ENCODE measurements at regions not wholly inside any gene's neighbourhood (a gene's known extent, or its start where the extent isn't known, plus 50 kb on each side); places are given as distances from the start of the nearest gene placed in this dataset.
"Not testable (repeated sequence)": the region's sequence is repeated elsewhere in the genome, so short reads cannot be mapped to it uniquely, and the experiment has no call there.

DNA sequence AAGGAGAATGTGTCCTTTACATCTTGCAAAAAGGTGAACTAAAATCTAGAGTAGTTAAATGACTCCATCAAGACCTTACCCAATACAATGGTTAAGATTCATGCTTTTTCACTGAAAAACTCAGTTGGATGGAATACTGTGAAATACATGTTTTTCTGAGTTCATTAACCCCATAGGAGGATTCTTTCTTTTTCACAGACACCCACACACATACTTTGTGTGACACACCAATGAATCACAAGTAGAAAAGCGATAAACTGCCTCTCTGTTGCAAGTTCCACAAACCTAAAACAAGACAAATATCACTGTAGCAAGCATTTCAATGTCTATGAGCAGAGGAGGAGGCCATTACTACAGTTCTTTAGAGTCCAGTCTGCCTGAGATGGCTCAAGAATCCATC is 258.8 kb upstream of the CDH5 start:
- no peaks in the 10 kb centered on the region for H3K4me1 ChIP-seq (ENCODE audit: control insufficient read depth, low read depth, low read length)
- no peak overlapping the region for H3K27ac ChIP-seq (ENCODE audit: low read length)
- H3K4me3 ChIP-seq (ENCODE audit: low read length) = no peak overlapping the region
- no peaks in the 10 kb centered on the region for H3K36me3 ChIP-seq (ENCODE audit: control insufficient read depth, low read depth, low read length)
- no peak overlapping the region for H3K9ac ChIP-seq (ENCODE audit: low read length)
- no peaks in the 10 kb centered on the region for H3K27me3 ChIP-seq (ENCODE audit: control insufficient read depth, insufficient read depth, low read length)
- no peaks in the 10 kb centered on the region for H3K9me3 ChIP-seq (ENCODE audit: control insufficient read depth, low read depth, low read length)

DNA sequence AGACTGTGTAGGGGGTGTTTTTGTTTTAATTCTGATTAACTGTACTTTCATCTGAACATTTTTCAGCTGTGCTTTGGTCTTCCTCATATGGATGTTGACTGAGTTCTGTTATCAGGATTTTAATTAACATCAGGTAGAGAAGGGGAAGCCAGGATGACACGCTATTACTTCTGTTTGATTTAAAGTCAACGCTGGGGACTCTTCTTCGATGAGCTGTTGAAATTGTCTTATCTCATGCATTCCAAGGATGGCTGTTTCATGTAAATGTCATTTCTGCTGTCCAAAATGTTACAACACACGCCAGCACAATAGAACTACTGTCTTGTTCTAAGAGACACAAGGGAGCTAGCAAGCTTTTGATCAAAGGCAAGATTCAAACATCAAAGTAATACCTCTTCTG is 263.3 kb upstream of the CDH5 start:
- no peaks in the 10 kb centered on the region for H3K9me3 ChIP-seq (ENCODE audit: control insufficient read depth, low read depth, low read length)
- no peak overlapping the region for H3K27ac ChIP-seq (ENCODE audit: low read length)
- no peaks in the 10 kb centered on the region for H3K4me1 ChIP-seq (ENCODE audit: control insufficient read depth, low read depth, low read length)
- H3K27me3 ChIP-seq (ENCODE audit: control insufficient read depth, insufficient read depth, low read length) = no peaks in the 10 kb centered on the region
- H3K36me3 ChIP-seq (ENCODE audit: control insufficient read depth, low read depth, low read length) = no peaks in the 10 kb centered on the region
- H3K4me3 ChIP-seq (ENCODE audit: low read length) = no peak overlapping the region
- no peak overlapping the region for H3K9ac ChIP-seq (ENCODE audit: low read length)

DNA sequence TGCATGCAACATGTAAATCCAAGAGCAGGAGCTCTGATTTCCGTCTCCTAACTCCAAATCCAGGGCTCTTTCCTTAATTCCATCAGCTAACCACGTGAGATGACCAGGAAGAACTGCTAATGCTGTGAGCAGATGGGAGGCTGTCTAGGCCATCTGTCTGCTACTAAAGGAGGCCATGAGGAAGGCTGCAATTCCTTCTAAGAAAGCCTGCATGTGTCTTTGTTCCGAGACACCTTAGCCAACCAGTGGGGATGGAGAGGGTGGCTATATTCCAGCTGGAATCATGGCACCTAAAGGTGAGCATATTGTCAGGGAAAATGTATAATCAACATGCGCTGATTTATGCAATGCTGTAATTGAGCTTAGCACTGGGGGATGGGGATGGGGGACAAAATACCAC is 267.2 kb upstream of the CDH5 start:
- Histone ChIP-seq H3K4me3 (ENCODE audit: low read length) (no peak overlapping the region), H3K27ac (ENCODE audit: low read length) (no peak overlapping the region), H3K27me3 (ENCODE audit: control insufficient read depth, insufficient read depth, low read length) (no peaks in the 10 kb centered on the region), H3K9me3 (ENCODE audit: control insufficient read depth, low read depth, low read length) (no peaks in the 10 kb centered on the region), H3K4me1 (ENCODE audit: control insufficient read depth, low read depth, low read length) (no peaks in the 10 kb centered on the region), H3K9ac (ENCODE audit: low read length) (no peak overlapping the region), H3K36me3 (ENCODE audit: control insufficient read depth, low read depth, low read length) (no peaks in the 10 kb centered on the region)

DNA sequence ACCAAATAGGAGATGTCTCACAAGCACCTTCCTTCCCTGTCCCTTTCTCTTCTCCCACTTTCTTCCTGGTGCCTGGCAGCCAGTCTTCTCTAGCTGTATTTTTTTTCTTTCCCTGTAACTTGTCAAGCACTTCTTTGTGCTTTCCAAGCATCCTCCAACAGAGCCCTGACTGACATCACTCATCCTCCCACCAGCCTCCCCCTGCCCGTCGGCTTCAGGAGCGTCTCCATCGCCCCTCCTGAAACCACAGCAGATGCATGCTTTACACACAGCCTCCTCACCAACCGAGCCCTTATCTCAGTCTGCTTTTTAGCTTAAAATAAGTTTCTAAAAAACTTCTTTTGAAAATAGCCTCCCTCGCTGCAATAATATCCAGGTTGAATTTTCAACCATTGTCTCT is 268.7 kb upstream of the CDH5 start:
- no peaks in the 10 kb centered on the region for H3K36me3 ChIP-seq (ENCODE audit: control insufficient read depth, low read depth, low read length)
- no peaks in the 10 kb centered on the region for H3K9me3 ChIP-seq (ENCODE audit: control insufficient read depth, low read depth, low read length)
- H3K27ac ChIP-seq (ENCODE audit: low read length) = no peak overlapping the region
- no peaks in the 10 kb centered on the region for H3K4me1 ChIP-seq (ENCODE audit: control insufficient read depth, low read depth, low read length)
- H3K9ac ChIP-seq (ENCODE audit: low read length) = no peak overlapping the region
- H3K27me3 ChIP-seq (ENCODE audit: control insufficient read depth, insufficient read depth, low read length) = no peaks in the 10 kb centered on the region
- H3K4me3 ChIP-seq (ENCODE audit: low read length) = no peak overlapping the region

DNA sequence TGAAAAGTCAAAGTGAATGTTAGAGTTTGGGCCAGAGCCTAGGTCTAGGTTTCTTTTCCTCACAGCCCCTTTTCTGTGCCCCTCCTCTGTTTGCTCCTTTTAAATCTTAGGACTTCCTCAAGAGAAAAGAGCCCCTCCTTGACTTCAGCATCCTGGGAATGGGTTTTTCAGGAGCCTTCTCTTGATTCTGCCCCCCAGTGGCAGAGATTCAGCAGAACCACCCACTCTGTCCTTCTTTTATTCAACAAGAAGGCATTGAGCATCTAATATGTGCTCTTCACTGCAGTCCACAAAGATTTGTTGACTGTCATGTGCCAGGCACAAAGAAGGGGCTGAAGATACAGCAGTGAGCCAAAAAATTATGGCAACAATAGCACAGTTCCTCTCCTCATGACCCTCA is 270.8 kb upstream of the CDH5 start:
- H3K36me3 ChIP-seq (ENCODE audit: control insufficient read depth, low read depth, low read length) = no peaks in the 10 kb centered on the region
- H3K27me3 ChIP-seq (ENCODE audit: control insufficient read depth, insufficient read depth, low read length) = no peaks in the 10 kb centered on the region
- no peak overlapping the region for H3K9ac ChIP-seq (ENCODE audit: low read length)
- H3K4me3 ChIP-seq (ENCODE audit: low read length) = no peak overlapping the region
- H3K27ac ChIP-seq (ENCODE audit: low read length) = no peak overlapping the region
- H3K4me1 ChIP-seq (ENCODE audit: control insufficient read depth, low read depth, low read length) = no peaks in the 10 kb centered on the region
- H3K9me3 ChIP-seq (ENCODE audit: control insufficient read depth, low read depth, low read length) = no peaks in the 10 kb centered on the region

DNA sequence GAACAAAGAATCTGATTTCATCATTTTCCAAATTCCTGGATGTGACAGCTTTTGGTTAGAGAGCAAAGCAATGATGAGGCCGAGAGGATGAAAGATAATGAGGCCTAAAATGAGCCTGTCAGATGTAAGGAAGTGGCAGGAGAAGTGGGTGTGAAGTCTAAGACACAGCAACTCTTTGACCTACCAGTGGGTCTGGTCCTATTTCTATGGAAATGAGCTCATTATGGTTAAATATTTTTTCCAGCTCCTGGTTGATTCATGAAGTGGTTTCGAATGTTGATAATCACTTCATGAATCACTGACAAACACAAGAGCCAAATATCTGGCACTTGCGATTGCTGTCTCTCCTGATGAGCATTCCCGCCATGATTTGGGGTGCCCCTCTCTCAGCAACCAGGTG is 273.3 kb upstream of the CDH5 start:
- H3K36me3 ChIP-seq (ENCODE audit: control insufficient read depth, low read depth, low read length) = no peaks in the 10 kb centered on the region
- H3K4me1 ChIP-seq (ENCODE audit: control insufficient read depth, low read depth, low read length) = no peaks in the 10 kb centered on the region
- no peak overlapping the region for H3K4me3 ChIP-seq (ENCODE audit: low read length)
- H3K9ac ChIP-seq (ENCODE audit: low read length) = no peak overlapping the region
- no peaks in the 10 kb centered on the region for H3K27me3 ChIP-seq (ENCODE audit: control insufficient read depth, insufficient read depth, low read length)
- no peaks in the 10 kb centered on the region for H3K9me3 ChIP-seq (ENCODE audit: control insufficient read depth, low read depth, low read length)
- no peak overlapping the region for H3K27ac ChIP-seq (ENCODE audit: low read length)

DNA sequence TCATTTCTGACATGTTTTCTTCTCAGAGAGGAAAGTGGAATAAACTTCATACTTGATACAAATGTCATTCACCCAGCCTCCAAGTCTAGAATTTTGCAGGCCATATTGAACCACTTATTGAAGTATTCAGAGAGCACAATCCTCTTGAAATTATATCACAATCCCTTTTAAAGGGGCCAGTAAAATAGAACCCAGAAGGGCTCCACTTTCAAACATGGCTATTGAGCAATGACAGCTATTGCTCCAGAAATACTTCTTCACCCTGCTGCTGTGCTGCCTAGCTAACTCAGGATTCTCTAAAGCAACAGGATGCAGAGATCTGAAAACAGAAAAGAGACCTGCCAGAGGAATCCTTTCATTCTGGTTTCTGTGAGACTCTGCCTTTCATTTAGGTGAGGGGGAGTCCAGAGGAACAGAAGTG is 275.0 kb upstream of the CDH5 start:
- Histone ChIP-seq H3K9me3 (ENCODE audit: control insufficient read depth, low read depth, low read length) (no peaks in the 10 kb centered on the region), H3K9ac (ENCODE audit: low read length) (no peak overlapping the region), H3K27ac (ENCODE audit: low read length) (no peak overlapping the region), H3K36me3 (ENCODE audit: control insufficient read depth, low read depth, low read length) (no peaks in the 10 kb centered on the region), H3K27me3 (ENCODE audit: control insufficient read depth, insufficient read depth, low read length) (no peaks in the 10 kb centered on the region), H3K4me3 (ENCODE audit: low read length) (no peak overlapping the region), H3K4me1 (ENCODE audit: control insufficient read depth, low read depth, low read length) (no peaks in the 10 kb centered on the region)

DNA sequence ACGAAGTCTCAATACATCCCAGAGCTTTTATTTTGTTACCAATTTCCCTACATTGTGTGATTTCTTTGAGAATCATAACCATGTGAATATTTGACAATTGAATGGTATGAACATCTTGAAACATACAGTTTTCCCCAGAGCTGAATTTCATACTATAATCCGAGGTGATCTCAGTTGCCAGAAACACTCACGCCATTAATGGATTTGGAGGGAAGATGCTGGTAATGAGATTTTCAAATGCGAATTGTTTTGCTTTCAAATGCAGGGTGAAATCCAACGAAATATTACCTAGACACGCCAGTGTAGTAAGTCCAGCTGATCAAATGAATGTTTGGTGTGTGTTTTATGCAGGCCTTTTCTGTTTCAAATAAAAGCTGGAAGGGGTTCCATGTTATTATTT is 277.8 kb upstream of the CDH5 start:
- Histone ChIP-seq H3K4me1 (ENCODE audit: control insufficient read depth, low read depth, low read length) (no peaks in the 10 kb centered on the region), H3K9me3 (ENCODE audit: control insufficient read depth, low read depth, low read length) (no peaks in the 10 kb centered on the region), H3K27me3 (ENCODE audit: control insufficient read depth, insufficient read depth, low read length) (no peaks in the 10 kb centered on the region), H3K27ac (ENCODE audit: low read length) (no peak overlapping the region), H3K36me3 (ENCODE audit: control insufficient read depth, low read depth, low read length) (no peaks in the 10 kb centered on the region), H3K9ac (ENCODE audit: low read length) (no peak overlapping the region), H3K4me3 (ENCODE audit: low read length) (no peak overlapping the region)

DNA sequence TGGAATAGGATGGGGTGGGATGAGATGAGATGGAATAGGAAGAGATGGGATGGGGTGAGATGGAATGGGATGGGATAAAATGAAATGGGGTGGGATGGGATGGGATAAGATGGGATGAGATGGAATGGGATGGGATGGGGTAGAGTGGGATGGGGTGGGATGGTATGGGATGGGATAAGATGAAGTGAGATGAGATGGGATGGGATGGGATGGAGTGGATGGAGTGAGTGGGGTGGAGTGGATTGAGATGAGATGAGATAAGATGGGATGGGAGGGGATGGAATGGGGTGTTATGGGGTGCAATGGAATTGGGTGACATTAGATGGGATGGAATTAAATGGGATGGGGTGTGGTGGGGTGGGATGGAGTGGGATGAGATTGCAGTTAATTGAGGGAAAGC is 279.2 kb upstream of the CDH5 start:
- H3K4me3 ChIP-seq (ENCODE audit: low read length) = no peak overlapping the region
- no peak overlapping the region for H3K9ac ChIP-seq (ENCODE audit: low read length)
- no peaks in the 10 kb centered on the region for H3K9me3 ChIP-seq (ENCODE audit: control insufficient read depth, low read depth, low read length)
- no peaks in the 10 kb centered on the region for H3K27me3 ChIP-seq (ENCODE audit: control insufficient read depth, insufficient read depth, low read length)
- H3K27ac ChIP-seq (ENCODE audit: low read length) = no peak overlapping the region
- H3K36me3 ChIP-seq (ENCODE audit: control insufficient read depth, low read depth, low read length) = no peaks in the 10 kb centered on the region
- peaks cover under 1% of the 10 kb centered on the region for H3K4me1 ChIP-seq (ENCODE audit: control insufficient read depth, low read depth, low read length)

DNA sequence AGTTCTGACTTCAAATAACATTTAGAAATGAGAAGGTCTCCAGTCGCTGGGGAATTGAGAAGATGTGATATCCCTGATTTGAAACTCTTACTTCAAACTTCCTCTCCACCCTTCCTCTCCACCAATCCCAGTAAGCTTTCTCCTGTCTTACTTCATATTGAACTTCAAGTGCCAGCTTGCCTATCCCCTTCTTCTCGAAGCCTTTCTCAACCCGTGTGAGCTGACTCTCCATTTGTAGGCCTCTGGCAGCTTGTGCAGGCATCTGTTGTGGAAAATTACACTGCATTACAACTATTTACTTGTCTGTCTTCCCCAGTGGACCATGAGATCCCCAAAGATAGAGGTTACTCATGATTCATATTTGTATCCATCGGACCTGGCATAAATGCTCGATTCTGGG is 280.8 kb upstream of the CDH5 start:
- no peaks in the 10 kb centered on the region for H3K36me3 ChIP-seq (ENCODE audit: control insufficient read depth, low read depth, low read length)
- no peak overlapping the region for H3K27ac ChIP-seq (ENCODE audit: low read length)
- no peaks in the 10 kb centered on the region for H3K27me3 ChIP-seq (ENCODE audit: control insufficient read depth, insufficient read depth, low read length)
- H3K4me3 ChIP-seq (ENCODE audit: low read length) = no peak overlapping the region
- H3K9me3 ChIP-seq (ENCODE audit: control insufficient read depth, low read depth, low read length) = no peaks in the 10 kb centered on the region
- peaks cover 13% of the 10 kb centered on the region for H3K4me1 ChIP-seq (ENCODE audit: control insufficient read depth, low read depth, low read length)
- no peak overlapping the region for H3K9ac ChIP-seq (ENCODE audit: low read length)

DNA sequence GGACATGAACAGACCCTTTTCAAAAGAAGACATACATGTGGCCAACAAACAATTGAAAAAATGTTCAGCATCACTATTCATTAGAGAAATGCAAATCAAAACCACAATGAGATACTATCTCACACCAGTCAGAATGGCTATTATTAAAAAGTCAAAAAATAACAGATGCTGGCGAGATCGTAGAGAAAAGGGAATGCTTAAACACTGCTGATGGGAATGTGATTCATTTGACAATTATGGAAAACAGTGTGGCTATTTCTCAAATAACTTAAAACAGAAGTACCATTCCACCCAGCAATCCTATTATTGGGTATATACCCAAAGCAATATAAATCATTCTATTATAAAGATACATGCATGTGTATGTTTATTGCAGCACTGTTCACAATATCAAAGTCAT is 281.8 kb upstream of the CDH5 start:
- not testable (repeated sequence) for H3K4me3 ChIP-seq (ENCODE audit: low read length); H3K27me3 ChIP-seq (ENCODE audit: control insufficient read depth, insufficient read depth, low read length); H3K27ac ChIP-seq (ENCODE audit: low read length); H3K36me3 ChIP-seq (ENCODE audit: control insufficient read depth, low read depth, low read length); H3K9ac ChIP-seq (ENCODE audit: low read length); H3K9me3 ChIP-seq (ENCODE audit: control insufficient read depth, low read depth, low read length)
- H3K4me1 ChIP-seq (ENCODE audit: control insufficient read depth, low read depth, low read length) = peaks cover 13% of the 10 kb centered on the region

DNA sequence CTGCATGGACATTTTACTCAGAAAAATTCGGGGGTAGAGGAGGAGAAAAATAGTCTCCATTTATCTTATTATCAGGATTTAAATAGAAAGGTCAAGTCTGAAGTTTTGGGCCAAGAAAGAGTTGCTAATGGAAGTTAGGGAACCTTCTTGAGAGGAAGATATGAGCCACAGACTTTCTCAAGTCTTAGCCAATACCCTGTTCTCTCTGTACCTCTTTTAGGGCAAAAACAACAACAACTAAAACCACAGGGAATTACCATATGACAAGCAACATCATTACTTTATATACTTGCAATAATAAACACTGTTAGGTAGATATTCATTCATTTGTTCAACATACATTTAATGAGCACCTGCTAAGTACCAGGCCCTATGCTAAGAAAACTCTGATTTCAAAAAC is 282.2 kb upstream of the CDH5 start:
- Histone ChIP-seq H3K4me3 (ENCODE audit: low read length) (no peak overlapping the region), H3K27ac (ENCODE audit: low read length) (no peak overlapping the region), H3K9ac (ENCODE audit: low read length) (no peak overlapping the region), H3K9me3 (ENCODE audit: control insufficient read depth, low read depth, low read length) (no peaks in the 10 kb centered on the region), H3K36me3 (ENCODE audit: control insufficient read depth, low read depth, low read length) (no peaks in the 10 kb centered on the region), H3K27me3 (ENCODE audit: control insufficient read depth, insufficient read depth, low read length) (no peaks in the 10 kb centered on the region), H3K4me1 (ENCODE audit: control insufficient read depth, low read depth, low read length) (peaks cover 13% of the 10 kb centered on the region)

DNA sequence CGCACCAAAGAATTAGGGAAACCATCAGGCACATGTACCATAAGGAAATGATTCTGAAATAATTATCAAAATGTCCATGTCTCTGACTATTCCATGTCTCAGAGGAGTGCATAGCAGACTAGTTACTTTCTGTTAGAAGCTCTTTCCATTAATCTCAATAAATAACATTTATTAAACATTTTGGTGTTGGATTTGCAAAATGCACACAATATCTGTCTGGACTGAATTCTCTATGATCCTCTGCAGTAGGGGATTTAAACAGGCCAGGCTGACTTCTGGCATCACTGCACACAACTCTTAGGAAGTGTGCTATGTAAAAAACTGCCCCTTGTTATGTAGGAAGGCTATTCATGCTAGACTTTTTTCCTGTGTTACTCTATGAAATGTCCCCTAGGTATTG is 283.3 kb upstream of the CDH5 start:
- Histone ChIP-seq H3K4me3 (ENCODE audit: low read length) (no peak overlapping the region), H3K27me3 (ENCODE audit: control insufficient read depth, insufficient read depth, low read length) (no peaks in the 10 kb centered on the region), H3K9me3 (ENCODE audit: control insufficient read depth, low read depth, low read length) (no peaks in the 10 kb centered on the region), H3K4me1 (ENCODE audit: control insufficient read depth, low read depth, low read length) (peaks cover 13% of the 10 kb centered on the region), H3K27ac (ENCODE audit: low read length) (no peak overlapping the region), H3K36me3 (ENCODE audit: control insufficient read depth, low read depth, low read length) (no peaks in the 10 kb centered on the region), H3K9ac (ENCODE audit: low read length) (no peak overlapping the region)
